ENCODE measurements at regions not wholly inside any gene's neighbourhood (a gene's known extent, or its start where the extent isn't known, plus 50 kb on each side); places are given as distances from the start of the nearest gene placed in this dataset.

GRCh38 chr1:104408268-104408667 lies 658.6 kb downstream of the AMY1C start:
- no peak for TF ChIP-seq TAF1 (IDR thresholded peaks at IDR 0.05; ENCODE audit: borderline replicate concordance, insufficient read depth, low read length)
- TF ChIP-seq SIN3A (IDR thresholded peaks at IDR 0.05; ENCODE audit: borderline replicate concordance, insufficient read depth, low read length), result no peak
- no peak for TF ChIP-seq POLR2AphosphoS5 (IDR thresholded peaks at IDR 0.05; ENCODE audit: low read depth, low read length)
- no peak for TF ChIP-seq REST (IDR thresholded peaks at IDR 0.05; ENCODE audit: insufficient read depth in 1 of 2, low read depth in 2 of 2, low read length in 2 of 2)
- no peak for TF ChIP-seq FOXP2 (optimal IDR thresholded peaks at IDR 0.05; ENCODE audit: borderline replicate concordance, extremely low read depth, extremely low read length, insufficient read depth)
